Heart left ventricle (tissue), 16 donors: ENCODE measurements at regions not wholly inside any gene's neighbourhood (a gene's known extent, or its start where the extent isn't known, plus 50 kb on each side); places are given as distances from the start of the nearest gene placed in this dataset.

ENCODE experiments used
- ATAC-seq, 4 donors: fragments of 200-7000 bp; cut with Tn5 transposase; one replicate each; pipeline ENCODE4 v1.9.1; 2020 to 2022; ENCODE audit warnings: moderate library complexity in 4 of 4, mild to moderate bottlenecking in 3 of 4, moderate number of reproducible peaks in 1 of 4
- DNase-seq, 5 donors: peaks; one replicate each; pipeline ENCODE4 v3.0.0-alpha.2; 2020
- H3K27ac ChIP-seq, 12 donors: fragments of 200-600 bp; sonication (generic) in 4 of 12; one replicate each; pipeline versions ENCODE4 v1.5.0 to v1.8.0; 2016 to 2022; ENCODE audit warnings: mild to moderate bottlenecking in 2 of 12
- H3K27me3 ChIP-seq, 9 donors: fragments of 200-600 bp; sonication (generic) in 2 of 9; one replicate each; pipeline versions ENCODE4 v1.5.1 to v1.8.0; 2016 to 2022; ENCODE audit warnings: mild to moderate bottlenecking in 3 of 9
- H3K36me3 ChIP-seq, 9 donors: fragments of 200-600 bp; sonication (generic) in 2 of 9; one replicate each; pipeline versions ENCODE4 v1.5.0 to v1.8.0; 2018 to 2022; ENCODE audit warnings: mild to moderate bottlenecking in 2 of 9
- H3K4me1 ChIP-seq, 12 donors: fragments of 200-600 bp; sonication (generic) in 4 of 12; one replicate each; pipeline versions ENCODE4 v1.5.0 to v1.8.0; 2016 to 2022; ENCODE audit warnings: mild to moderate bottlenecking in 3 of 12
- H3K4me3 ChIP-seq, 12 donors: fragments of 200-600 bp; sonication (generic) in 4 of 12; one replicate each; pipeline versions ENCODE4 v1.5.0 to v1.8.0; 2017 to 2022; ENCODE audit warnings: mild to moderate bottlenecking in 9 of 12, moderate library complexity in 4 of 12
- H3K9me3 ChIP-seq, 12 donors: fragments of 200-600 bp; sonication (generic) in 4 of 12; one replicate each; pipeline versions ENCODE4 v1.5.0 to v1.8.0; 2016 to 2022; ENCODE audit warnings: mild to moderate bottlenecking in 1 of 12
- POLR2A ChIP-seq, 2 donors: fragments of 450-650 bp; IDR thresholded peaks; one replicate each; pipeline ENCODE4 v1.6.1; 2017; ENCODE audit warnings: antibody characterized with exemption in 2 of 2, mild to moderate bottlenecking in 2 of 2, moderate library complexity in 2 of 2
- WGBS, 4 donors: extraction: QIAGEN DNeasy Blood & Tissue Kit in 2 of 4; methylation state at CpG; one replicate each; pipeline versions ENCODE4 v1.1.5 to v1.1.7; 2013 to 2018; 5-methylcytosine and 5-hydroxymethylcytosine counted together
- intact Hi-C, 10 donors: fragments of 100-400 bp; cut with DNase I; formaldehyde crosslinking; loops; one replicate each; pipeline versions ENCODE4 v1.11.1 to v1.14.2; 2022
- TF ChIP-seq, protein P1 (sequence below), 12 donors: fragments of 200-600 bp; sonication (generic) in 4 of 12; IDR thresholded peaks; one replicate each; pipeline versions ENCODE4 v1.5.0 to v1.8.0; 2018 to 2022; ENCODE audit warnings: antibody characterized with exemption in 12 of 12, mild to moderate bottlenecking in 5 of 12
- donor health status: ischemic (EF 13 %, LVEDD 7.1; RV severe dilation, severe dysfunction).
- donor health status: healthy with polysubstance abuse.
- donor health status: DM: no; HTN: yes; CAD: no.
- donor health status: DM: no; HTN: no; CAD: no.
- donor health status: ischemic (EF 25% LVEDD 6.9; RV normal size, moderate dysfunction).
- donor health status: ischemic (EF 25% LVEDD 5.7; RV mildly dilated, moderate dysfunction).
- donor health status: healthy.
- donor health status: DM: yes; HTN: yes; CAD: no.
- donor health status: ischemic (EF 35%, LVEDD 5.7; RV mildly dilated, moderate dysfunction).
- donor health status: nonischemic (EF 11% LVEDD 7.7; RV severe dilation, severe dysfunction).
- donor health status: DM: yes; HTN: yes; CAD: no.
- donor health status: PGD.
- donor health status: ischemic (EF 29% LVEDD 5.4; RV normal size, mild dysfunction).
- donor health status: nonischemic (EF 23%, LVEDD 6.1; RV moderate dilation, normal function).

DNA sequence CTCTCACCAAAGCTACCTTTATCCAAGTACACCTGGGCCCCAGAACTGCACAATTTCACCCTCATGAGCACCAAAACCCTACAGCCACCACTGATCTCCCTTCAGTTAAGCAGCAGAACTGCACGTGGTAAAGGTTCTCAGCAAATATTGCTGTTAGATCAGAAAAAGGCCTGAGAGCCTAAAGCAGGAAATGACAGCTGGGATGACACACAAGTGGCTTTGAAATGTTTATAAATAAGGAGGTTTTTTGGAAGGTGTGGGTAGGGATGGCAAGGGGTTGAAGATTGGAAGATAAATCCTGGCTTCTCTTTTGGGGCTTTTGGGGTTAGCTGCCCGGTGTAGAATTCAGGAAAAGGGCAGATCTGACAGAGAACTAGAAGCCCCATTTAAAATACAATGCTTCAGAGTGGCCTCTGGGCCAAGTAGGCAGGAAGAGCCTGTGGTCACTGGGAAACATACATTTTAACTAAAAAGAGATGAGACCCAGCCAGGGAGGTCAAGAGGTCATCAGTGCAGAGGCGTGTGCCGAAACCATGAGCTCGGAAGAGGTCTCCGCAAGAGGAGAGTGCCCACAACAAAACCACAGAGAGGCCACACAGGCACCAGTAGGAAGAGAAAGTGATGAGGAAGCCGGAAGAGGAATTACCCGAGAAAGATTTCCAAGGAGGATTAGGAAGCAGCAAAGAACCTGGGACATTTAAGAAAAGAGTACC is 916.5 kb downstream of the NLGN4Y start:
- Histone ChIP-seq H3K9me3 (no peaks in the 10 kb centered on the region), H3K4me3 (no peak overlapping the region), H3K27me3 (no peaks in the 10 kb centered on the region), H3K27ac (no peak overlapping the region), H3K4me1 (no peaks in the 10 kb centered on the region), H3K36me3 (no peaks in the 10 kb centered on the region)
- ATAC-seq (no peak), DNase-seq (no peak)
- no peak for TF ChIP-seq POLR2A (IDR thresholded peaks at IDR 0.05)
- TF ChIP-seq, protein P1, sequence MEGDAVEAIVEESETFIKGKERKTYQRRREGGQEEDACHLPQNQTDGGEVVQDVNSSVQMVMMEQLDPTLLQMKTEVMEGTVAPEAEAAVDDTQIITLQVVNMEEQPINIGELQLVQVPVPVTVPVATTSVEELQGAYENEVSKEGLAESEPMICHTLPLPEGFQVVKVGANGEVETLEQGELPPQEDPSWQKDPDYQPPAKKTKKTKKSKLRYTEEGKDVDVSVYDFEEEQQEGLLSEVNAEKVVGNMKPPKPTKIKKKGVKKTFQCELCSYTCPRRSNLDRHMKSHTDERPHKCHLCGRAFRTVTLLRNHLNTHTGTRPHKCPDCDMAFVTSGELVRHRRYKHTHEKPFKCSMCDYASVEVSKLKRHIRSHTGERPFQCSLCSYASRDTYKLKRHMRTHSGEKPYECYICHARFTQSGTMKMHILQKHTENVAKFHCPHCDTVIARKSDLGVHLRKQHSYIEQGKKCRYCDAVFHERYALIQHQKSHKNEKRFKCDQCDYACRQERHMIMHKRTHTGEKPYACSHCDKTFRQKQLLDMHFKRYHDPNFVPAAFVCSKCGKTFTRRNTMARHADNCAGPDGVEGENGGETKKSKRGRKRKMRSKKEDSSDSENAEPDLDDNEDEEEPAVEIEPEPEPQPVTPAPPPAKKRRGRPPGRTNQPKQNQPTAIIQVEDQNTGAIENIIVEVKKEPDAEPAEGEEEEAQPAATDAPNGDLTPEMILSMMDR (IDR thresholded peaks at IDR 0.05), result no peak
- intact Hi-C loops, result no loop called here
- 51 to 55% methylated on average over 8 of the region's 8 CpGs; no CpG with 5 or more reads in 2 of the 4 donors for WGBS, 4 donors

- H3K4me1 ChIP-seq, result no peaks in the 10 kb centered on the region
- 64 to 79% methylated on average over 1 of the region's 1 CpG; no CpG with 5 or more reads in 2 of the 4 donors for WGBS, 4 donors
- DNase-seq (no peak), ATAC-seq (no peak)
- no peaks in the 10 kb centered on the region for H3K9me3 ChIP-seq
- no peak overlapping the region for H3K27ac ChIP-seq
- no peak for TF ChIP-seq POLR2A (IDR thresholded peaks at IDR 0.05)
- TF ChIP-seq, protein P1 (IDR thresholded peaks at IDR 0.05), result no peak
- intact Hi-C loops, result no loop called here
- H3K4me3 ChIP-seq, result no peak overlapping the region
- H3K36me3 ChIP-seq, result no peaks in the 10 kb centered on the region
- H3K27me3 ChIP-seq, result no peaks in the 10 kb centered on the region
Measured at GRCh38 chrY:15441878-15442277, 917.5 kb downstream of the NLGN4Y start.

GRCh38 chrY:15445871-15446270 is 921.5 kb downstream of the NLGN4Y start:
- no peaks in the 10 kb centered on the region for H3K27me3 ChIP-seq
- H3K36me3 ChIP-seq, result no peaks in the 10 kb centered on the region
- H3K4me1 ChIP-seq, result no peaks in the 10 kb centered on the region
- intact Hi-C loops, result no loop called here
- no peak for TF ChIP-seq POLR2A (IDR thresholded peaks at IDR 0.05)
- TF ChIP-seq, protein P1 (IDR thresholded peaks at IDR 0.05), result no peak
- H3K9me3 ChIP-seq, result no peaks in the 10 kb centered on the region
- H3K4me3 ChIP-seq, result no peak overlapping the region
- DNase-seq, result no peak
- 37 to 56% methylated on average over 1 of the region's 1 CpG; no CpG with 5 or more reads in 2 of the 4 donors for WGBS, 4 donors
- ATAC-seq, result no peak
- H3K27ac ChIP-seq, result no peak overlapping the region

GRCh38 chrY:15446861-15447260 is 922.5 kb downstream of the NLGN4Y start:
- H3K4me1 ChIP-seq, result no peaks in the 10 kb centered on the region
- intact Hi-C loops, result no loop called here
- DNase-seq, result no peak
- H3K9me3 ChIP-seq, result no peaks in the 10 kb centered on the region
- H3K27ac ChIP-seq, result no peak overlapping the region
- H3K4me3 ChIP-seq, result no peak overlapping the region
- no peaks in the 10 kb centered on the region for H3K36me3 ChIP-seq
- H3K27me3 ChIP-seq, result no peaks in the 10 kb centered on the region
- no peak for ATAC-seq
- TF ChIP-seq, protein P1 (IDR thresholded peaks at IDR 0.05), result no peak
- TF ChIP-seq POLR2A (IDR thresholded peaks at IDR 0.05), result no peak
